Medulla oblongata (tissue), 1 donor: ENCODE measurements at regions not wholly inside any gene's neighbourhood (a gene's known extent, or its start where the extent isn't known, plus 50 kb on each side); places are given as distances from the start of the nearest gene placed in this dataset.

ENCODE experiments used
- DNase-seq: peaks from one replicate; pipeline ENCODE4 v3.0.0-alpha.2; 2015; ENCODE audit errors: extremely low spot score

DNA sequence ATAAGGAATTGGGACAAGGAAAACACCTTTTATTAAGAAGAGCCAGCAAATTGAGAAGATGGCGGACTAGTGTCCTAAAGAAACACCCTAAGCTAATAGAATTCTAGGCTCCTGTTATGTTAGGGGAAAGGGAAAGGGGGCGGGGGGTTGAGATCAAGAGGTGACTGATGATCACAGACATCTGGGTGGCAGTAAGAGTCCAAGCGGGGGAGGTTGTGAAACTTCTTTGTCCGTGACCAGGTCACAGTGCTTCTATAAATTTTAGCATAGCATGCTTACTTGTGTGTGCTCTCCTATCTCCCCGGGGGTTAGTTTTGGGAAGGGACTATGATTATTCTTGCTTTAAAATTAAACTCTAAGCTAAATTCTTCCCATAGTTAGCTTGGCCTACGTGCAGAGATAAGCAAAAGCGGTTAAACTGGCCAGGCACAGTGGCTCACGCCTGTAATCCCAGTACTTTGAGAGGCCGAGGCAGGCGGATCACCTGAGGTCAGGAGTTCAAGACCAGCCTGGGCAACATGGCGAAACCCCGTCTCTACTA, 262.1 kb downstream of the SKIDA1 start:
- no peak for DNase-seq

GRCh38 chr10:21261842-21262294, 263.6 kb downstream of the SKIDA1 start:
- peak; percentile 27 for DNase-seq

DNA sequence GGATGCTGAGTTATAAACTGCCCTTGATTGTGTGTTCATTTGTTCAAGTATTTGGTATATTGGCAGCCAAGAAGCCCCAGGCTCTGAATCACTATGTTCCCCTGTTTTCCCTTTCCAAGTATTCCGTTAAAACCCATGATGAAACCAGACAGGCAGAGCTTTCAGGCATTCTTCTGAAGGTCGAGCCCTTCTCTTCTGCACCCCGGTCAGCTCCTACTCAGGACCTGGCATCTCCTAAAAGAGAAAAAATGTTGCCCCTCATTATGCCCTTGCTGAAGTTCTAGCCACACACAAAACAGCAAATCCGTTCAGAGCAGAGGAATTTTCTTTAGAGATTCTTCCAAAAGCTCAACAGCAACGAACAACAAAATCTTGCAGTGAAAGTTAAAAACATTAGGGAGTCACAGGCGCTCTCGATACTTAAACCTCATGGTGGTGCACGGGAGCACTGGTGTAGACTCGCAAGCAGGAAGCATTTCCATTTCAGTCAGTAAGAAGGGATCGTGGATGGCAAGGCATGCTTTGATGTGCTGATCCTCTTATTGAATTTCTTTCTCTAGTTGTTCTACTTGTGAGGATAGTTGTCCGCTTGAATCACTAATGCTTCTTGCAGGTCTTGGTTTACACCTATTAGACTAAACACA, 264.9 kb downstream of the SKIDA1 start:
- peak; percentile 40 for DNase-seq

DNA sequence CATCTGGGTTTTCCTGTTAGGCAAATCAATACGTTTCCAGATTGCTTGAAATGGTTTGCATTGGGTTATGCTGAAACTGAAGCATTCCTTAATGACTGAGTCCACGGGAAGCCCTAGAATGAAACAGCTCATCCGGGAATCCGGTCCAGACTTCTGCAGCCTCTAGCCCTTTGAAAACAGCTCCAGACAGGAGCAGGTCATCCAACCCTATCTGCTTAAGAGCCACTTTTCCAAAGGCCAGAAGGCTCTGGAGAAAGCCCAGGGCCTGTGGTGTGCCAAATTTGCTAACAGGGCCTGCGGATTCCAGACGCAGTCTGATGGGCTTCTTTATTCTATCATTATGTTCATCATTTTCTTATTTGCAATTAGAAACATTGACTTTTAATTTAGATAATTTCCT, 265.4 kb downstream of the SKIDA1 start:
- peak; percentile 21 for DNase-seq

DNA sequence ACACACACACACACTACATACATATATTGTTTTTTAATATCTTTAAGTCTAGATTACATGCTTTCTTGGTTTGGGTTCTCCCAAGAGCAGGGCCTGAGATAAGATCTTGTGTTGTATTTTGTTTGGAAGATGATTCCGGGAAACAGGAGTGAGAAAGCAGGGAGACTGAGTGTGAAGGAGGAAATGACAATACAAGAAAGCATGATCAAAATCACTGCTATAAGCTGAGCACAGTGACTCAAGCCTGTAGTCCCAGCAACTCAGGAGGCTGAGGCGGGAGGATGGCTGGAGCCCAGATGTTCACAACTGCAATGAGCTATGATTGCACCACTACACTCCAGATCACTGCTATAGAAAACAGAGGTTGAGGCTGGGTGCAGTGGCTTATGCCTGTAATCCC, 267.6 kb downstream of the SKIDA1 start:
- DNase-seq: no peak

- DNase-seq: no peak
These were observed 268.3 kb downstream of the SKIDA1 start for GRCh38 chr10:21257191-21257590.

- no peak for DNase-seq
These were observed 276.0 kb downstream of the SKIDA1 start for GRCh38 chr10:21249435-21249834.

DNA sequence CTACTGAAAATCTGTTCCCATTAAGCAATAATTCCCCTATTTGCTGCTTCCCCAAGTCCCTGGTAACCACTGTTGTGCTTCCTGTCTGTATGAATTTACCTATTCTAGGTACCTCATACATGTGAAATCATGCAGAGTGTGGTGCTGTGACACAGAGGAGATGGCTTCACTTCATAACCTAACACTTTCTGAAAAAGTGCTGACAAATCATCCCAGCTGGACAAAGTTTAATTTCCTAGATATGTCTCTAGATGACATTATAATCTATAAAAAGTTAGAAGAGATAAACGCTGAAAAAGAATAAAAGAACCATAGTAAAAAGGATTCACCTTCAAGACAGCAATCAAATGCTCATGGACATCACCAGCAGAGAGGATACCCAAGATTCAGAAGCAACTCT, 277.9 kb downstream of the SKIDA1 start:
- no peak for DNase-seq

DNA sequence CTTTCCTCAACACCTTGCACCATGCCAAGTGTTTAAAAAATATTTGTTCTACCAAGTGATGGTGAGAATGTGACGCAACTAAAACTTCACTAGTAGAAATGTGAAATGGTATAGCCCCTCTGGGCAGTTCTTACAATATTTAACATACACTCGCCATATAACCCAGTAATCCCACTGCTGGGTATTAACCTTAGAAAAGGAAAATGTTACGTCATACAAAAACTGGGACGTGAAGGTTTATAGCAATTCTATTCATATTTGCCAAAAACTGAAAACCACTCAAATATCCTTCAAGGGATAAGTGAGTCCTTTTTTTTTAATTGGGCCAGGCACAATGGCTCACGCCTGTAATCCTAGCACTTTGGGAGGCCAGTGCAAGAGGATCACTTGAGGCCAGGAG, 279.3 kb downstream of the SKIDA1 start:
- DNase-seq: no peak

DNA sequence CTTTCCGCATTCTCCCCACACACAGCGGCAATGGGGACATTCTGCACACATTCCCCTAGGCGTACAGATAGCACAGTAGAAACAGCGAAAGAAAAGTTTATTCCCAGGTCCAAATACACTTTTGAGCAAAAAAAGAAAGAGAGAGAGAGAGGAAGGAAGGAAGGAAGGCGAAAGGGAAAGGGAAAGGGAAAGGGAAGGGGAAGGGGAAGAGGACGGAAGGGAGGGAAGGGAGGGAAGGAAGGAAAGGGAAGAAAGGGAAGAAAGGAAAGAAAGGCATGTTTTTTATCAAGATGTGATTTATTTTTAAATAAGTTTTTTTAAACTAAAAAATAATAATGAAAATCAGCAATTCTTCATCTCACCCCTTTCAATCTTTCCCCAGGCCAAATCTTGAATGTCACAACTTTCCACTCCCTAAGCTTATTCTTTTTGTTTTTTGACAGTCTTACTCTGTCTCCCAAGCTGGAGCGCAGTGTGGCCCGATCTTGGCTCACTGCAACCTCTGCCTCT, 281.7 kb downstream of the SKIDA1 start:
- no peak for DNase-seq

DNA sequence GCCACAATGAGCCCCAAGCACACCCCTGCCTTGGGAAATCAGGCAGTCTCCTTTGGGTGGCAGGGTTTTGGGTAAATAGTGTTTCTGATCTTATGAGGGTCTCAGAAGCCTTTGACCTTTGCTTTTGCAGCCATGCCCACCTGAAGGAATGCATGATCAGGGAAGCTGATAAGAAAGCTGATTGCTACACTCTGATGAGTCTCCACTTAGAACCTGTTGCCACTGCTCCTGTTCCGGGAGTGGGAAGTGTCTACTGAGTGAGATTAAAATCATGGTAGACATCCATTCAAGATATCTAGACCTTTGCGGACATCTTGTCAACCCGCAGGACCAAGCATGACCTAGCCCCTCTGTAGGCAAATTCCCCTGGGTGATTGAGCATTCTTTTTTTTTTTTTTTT, 282.6 kb downstream of the SKIDA1 start:
- no peak for DNase-seq

DNA sequence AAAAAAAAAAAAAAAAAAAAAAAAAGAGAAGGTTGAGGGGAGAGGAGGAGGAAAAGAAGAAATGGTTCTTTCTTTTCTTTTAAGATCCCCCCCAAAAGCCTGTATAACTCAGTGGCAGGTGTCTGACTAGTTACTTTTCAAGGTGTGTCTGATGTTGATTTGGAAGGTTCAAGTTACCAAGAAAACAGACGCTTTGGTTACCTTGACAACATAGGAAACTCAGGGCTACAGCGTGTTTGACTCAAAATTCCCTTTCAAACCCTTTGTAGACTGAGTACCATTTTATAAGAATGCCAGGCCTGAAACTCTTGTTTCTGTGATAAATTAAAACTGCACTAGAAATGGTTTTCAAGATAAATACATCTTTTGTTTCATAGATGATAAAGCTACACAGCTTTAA, 286.8 kb downstream of the SKIDA1 start:
- no peak for DNase-seq

- DNase-seq: no peak
These were observed 287.4 kb downstream of the SKIDA1 start for GRCh38 chr10:21238044-21238443.

- DNase-seq: no peak
These were observed 290.7 kb downstream of the SKIDA1 start for GRCh38 chr10:21234761-21235160.

- DNase-seq: no peak
These were observed 295.3 kb downstream of the SKIDA1 start for GRCh38 chr10:21230219-21230618.

DNA sequence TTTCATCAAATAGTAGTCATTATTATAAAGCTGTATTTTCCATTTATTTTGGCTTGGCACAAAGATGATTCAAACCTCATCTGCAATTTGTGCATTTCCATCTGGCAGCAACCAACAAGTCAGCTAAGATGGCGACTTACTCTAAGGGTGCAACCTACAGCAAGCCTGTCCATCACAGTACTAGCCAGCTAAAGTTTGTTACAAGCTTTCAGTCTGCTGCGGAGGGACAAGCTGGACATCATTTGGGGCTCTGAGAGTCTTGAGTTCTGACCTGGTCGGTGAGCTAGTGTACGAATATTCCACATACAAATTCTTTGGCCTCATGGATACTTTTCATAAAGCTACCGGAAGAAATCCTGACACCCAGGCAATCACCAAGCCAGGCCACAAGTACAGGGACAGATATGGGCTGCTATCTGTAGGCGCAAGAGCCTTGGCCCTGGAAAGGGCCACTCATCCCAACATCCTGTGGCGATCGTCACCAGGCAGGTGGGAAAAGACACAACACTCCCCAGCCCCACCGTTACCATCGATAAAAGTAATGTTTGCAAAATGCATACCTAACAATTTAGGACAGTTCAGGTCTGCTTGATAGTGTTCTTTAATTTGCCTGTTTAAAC, 307.6 kb downstream of the SKIDA1 start:
- DNase-seq: no peak

DNA sequence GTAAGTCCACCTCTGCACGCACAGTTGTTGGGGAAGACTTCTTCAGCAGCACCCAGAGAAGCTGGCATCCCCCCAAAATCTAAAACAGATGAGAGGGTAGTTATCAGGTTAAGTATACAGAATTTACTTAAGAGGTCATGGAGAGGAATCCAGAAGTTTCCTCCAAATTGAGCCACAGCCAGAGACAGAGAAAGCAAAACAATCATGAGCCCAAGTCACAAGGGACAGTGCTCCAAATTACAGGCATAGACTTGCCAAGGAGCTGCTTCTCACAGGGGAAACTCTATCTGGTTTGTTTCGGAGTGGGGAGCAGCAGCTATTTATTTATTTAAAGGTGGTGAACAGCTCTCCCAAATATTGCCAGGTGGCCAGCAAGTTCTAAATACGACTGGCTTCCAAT, 308.4 kb downstream of the SKIDA1 start:
- peak; percentile 79 for DNase-seq

- no peak for DNase-seq
These were observed 311.2 kb downstream of the SKIDA1 start for GRCh38 chr10:21214329-21214728.

GRCh38 chr10:21213381-21213780, 312.1 kb downstream of the SKIDA1 start:
- DNase-seq: no peak

- no peak for DNase-seq
These were observed 312.6 kb downstream of the SKIDA1 start for GRCh38 chr10:21212912-21213311.

DNA sequence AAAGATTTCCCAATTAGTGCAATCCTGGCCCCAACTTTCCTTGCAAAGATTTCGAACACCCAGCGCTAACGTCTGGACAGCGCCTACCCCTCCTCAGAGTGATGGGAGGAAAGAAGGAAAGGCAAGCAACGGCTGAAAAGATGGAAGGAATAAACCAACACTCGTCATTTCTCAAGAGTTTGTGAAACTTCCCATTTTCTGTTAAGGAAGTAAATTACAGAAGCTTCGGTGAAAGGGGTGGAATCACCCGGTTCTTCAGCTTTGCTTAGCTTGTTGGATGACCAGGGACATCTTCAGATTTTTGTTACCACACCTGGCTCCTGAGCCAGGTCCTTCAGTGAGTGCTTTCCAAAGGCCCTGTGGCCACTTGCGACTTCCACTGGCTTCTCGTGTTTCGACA, 313.1 kb downstream of the SKIDA1 start:
- no peak for DNase-seq

DNA sequence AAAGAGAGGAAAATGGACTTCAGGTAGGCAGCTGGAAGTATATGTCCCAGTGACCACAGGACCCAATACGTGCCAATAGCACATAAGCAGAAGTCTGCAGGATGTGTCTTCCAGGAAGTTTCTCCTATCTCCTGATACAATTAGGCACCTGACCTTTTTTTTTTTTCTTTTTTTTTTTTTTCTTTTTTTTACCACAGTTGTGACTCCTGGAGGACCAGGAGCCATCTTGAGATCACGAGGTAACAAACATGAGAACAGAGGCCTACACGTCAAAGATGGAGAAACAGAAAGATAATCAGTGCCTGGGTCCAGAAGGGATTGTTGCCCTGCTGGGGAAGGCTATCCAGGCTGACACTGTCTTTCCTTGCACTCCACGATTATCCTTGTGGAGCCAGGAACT, 312.4 kb upstream of the NEBL start:
- no peak for DNase-seq

DNA sequence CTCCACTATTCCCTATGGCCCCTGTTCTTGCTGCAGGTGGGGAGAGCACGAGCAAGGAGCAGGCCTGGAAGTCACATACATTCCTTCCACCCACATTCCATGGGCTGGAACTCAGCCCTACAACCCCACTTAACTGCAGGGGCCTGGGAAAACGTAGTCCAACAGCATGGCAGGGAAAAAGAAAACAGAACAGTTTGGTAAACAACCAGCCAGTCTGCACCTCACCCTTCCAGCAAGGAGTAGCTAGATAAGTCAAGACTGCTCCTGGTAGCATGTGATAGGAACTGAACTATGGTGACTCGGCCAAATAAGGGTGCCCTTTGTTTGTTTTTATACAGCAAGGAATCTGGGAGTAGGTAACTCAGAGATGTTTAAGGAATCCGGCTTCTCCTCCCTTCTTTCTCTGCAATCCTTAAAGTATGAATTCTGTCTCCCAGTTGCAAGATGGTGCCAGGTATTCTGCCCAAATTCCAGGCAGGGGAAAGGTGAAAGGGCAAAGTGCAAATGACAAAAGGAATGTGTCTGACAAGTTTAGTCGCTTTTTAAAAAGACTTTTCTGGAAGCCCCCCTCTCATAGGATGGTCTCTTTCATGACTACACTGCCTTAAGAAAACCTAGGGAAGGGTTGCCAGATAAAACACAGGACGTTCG, 311.7 kb upstream of the NEBL start:
- no peak for DNase-seq
